AG10803 (cell line): ENCODE measurements at regions not wholly inside any gene's neighbourhood (a gene's known extent, or its start where the extent isn't known, plus 50 kb on each side); places are given as distances from the start of the nearest gene placed in this dataset.
"Not testable (repeated sequence)": the region's sequence is repeated elsewhere in the genome, so short reads cannot be mapped to it uniquely, and the experiment has no call there.

Experiments
- DNase-seq: peaks from one replicate; pipeline ENCODE4 v3.0.0; 2010; ENCODE audit warnings: low read depth
- H3K4me3 ChIP-seq: 2 replicates; pipeline ENCODE4 v1.5.1; 2011; ENCODE audit warnings: mild to moderate bottlenecking, low read length, control low read depth
- CTCF ChIP-seq: conservative IDR thresholded peaks from 2 replicates; pipeline ENCODE4 v1.5.1; 2011; ENCODE audit warnings: mild to moderate bottlenecking, low read length, control low read depth, inconsistent platforms

GRCh38 chr3:193168931-193169330 is 72.1 kb upstream of the PLAAT1 start:
- no peak for DNase-seq
- no peak for TF ChIP-seq CTCF

GRCh38 chr3:193174140-193174539 is 66.9 kb upstream of the PLAAT1 start:
- TF ChIP-seq CTCF, result no peak
- H3K4me3 ChIP-seq, result no peak overlapping the region
- no peak for DNase-seq

More at GRCh38 chr3:193168931-193169330, 72.1 kb upstream of the PLAAT1 start:
- no peak overlapping the region for H3K4me3 ChIP-seq

- not testable (repeated sequence) for H3K4me3 ChIP-seq, DNase-seq
Measured at GRCh38 chr3:193179332-193180012, 61.5 kb upstream of the PLAAT1 start.

GRCh38 chr3:193187070-193187722 is 53.8 kb upstream of the PLAAT1 start:
- H3K4me3 ChIP-seq, result no peak overlapping the region
- no peak for DNase-seq
- no peak for TF ChIP-seq CTCF

GRCh38 chr3:193190146-193190786 is 50.8 kb upstream of the PLAAT1 start:
- no peak for DNase-seq
- TF ChIP-seq CTCF, result no peak; the same call in 1 of the 2 replicates
- H3K4me3 ChIP-seq, result no peak overlapping the region
